ENCODE measurements at regions not wholly inside any gene's neighbourhood (a gene's known extent, or its start where the extent isn't known, plus 50 kb on each side); places are given as distances from the start of the nearest gene placed in this dataset.

DNA sequence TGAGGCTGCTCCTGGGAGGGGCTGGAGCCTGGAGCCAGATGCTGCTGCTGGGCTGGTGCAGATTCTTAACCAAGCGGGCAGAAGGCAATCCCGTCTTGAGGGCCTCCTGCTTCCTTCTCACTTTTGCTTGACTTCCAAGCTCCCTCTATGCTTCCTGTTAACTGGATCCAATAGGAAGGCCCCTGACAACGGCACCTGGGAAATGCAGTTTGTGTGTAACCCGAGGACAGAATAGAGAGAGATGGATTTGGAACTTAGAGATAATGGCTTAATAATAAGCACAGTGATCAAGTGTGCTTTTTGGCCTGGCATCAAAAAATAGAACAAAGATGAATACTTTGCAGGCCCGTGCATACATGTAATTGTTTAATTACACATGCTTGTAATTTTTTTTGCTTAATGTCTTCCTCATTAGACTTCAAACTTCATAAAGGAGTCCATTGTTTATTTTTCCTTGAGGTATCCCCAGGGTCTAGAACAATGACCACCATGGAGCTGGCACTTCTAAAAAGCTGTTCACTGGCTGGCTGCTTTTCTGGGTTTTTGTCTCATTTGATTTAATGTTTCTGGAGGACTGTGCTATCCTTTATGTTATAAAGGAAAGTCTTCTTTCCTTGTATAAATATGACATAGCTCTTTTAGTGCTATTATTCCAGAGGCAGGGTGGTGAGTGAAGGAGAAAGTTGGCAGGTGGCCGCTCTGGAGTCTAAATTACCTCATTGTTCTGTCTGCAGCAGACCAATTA, 63.3 kb upstream of the MITF start:
- ChIA-PET CTCF (interaction anchor here (1.1 to 2.4 kb wide), 4 partner anchors 7 to 555 kb away, joined by 3 to 8 read pairs (median 4); no protein-coding TSS in a partner anchor), POLR2A (interaction anchor here (0.6 kb wide), 1 partner anchor 349 kb away, joined by 3 read pairs; no protein-coding TSS in a partner anchor)
- no peak overlapping the region for H3K4me3 ChIP-seq (ENCODE audit: low read depth, low read length)
- H3K27me3 ChIP-seq (ENCODE audit: control insufficient read depth, insufficient read depth, low read length), result peaks cover 2% of the 10 kb centered on the region
- no peak for DNase-seq (ENCODE audit: low read depth)
- no peaks in the 10 kb centered on the region for H3K36me3 ChIP-seq (ENCODE audit: control insufficient read depth, insufficient read depth, low read length)
- TF ChIP-seq, protein P1, sequence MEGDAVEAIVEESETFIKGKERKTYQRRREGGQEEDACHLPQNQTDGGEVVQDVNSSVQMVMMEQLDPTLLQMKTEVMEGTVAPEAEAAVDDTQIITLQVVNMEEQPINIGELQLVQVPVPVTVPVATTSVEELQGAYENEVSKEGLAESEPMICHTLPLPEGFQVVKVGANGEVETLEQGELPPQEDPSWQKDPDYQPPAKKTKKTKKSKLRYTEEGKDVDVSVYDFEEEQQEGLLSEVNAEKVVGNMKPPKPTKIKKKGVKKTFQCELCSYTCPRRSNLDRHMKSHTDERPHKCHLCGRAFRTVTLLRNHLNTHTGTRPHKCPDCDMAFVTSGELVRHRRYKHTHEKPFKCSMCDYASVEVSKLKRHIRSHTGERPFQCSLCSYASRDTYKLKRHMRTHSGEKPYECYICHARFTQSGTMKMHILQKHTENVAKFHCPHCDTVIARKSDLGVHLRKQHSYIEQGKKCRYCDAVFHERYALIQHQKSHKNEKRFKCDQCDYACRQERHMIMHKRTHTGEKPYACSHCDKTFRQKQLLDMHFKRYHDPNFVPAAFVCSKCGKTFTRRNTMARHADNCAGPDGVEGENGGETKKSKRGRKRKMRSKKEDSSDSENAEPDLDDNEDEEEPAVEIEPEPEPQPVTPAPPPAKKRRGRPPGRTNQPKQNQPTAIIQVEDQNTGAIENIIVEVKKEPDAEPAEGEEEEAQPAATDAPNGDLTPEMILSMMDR (IDR thresholded peaks at IDR 0.05; ENCODE audit: insufficient read depth, low read depth, low read length), result no peak

DNA sequence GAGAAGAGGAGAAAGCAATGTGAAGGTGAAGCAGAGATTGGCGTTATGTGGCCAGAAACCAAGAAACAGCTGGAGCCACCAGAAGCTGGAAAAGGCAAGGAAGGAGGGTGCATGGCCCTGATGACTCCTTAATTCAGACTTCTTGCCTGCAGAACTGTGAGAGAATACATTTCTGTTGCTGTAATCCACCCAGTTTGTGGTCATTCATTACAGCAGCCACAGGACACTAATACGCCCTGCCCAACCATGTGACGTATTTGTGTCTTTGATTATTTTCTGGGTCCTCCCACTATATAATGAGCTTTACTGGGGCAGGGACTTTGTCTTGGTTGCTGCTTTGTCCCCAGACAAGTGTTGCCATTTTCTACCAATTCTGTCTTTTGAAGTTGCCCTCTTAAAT, 64.5 kb upstream of the MITF start:
- Histone ChIP-seq H3K36me3 (ENCODE audit: control insufficient read depth, insufficient read depth, low read length) (no peaks in the 10 kb centered on the region), H3K27me3 (ENCODE audit: control insufficient read depth, insufficient read depth, low read length) (0 out of 2 replicates have a peak, but pooled peaks cover 2% of the 10 kb centered on the region), H3K4me3 (ENCODE audit: low read depth, low read length) (no peak overlapping the region)
- ChIA-PET POLR2A (no interaction called here), CTCF (interaction anchor here (1.1 to 2.4 kb wide), 4 partner anchors 8 to 554 kb away, joined by 3 to 8 read pairs (median 4); no protein-coding TSS in a partner anchor)
- DNase-seq (ENCODE audit: low read depth), result no peak
- TF ChIP-seq, protein P1 (IDR thresholded peaks at IDR 0.05; ENCODE audit: insufficient read depth, low read depth, low read length), result no peak

DNA sequence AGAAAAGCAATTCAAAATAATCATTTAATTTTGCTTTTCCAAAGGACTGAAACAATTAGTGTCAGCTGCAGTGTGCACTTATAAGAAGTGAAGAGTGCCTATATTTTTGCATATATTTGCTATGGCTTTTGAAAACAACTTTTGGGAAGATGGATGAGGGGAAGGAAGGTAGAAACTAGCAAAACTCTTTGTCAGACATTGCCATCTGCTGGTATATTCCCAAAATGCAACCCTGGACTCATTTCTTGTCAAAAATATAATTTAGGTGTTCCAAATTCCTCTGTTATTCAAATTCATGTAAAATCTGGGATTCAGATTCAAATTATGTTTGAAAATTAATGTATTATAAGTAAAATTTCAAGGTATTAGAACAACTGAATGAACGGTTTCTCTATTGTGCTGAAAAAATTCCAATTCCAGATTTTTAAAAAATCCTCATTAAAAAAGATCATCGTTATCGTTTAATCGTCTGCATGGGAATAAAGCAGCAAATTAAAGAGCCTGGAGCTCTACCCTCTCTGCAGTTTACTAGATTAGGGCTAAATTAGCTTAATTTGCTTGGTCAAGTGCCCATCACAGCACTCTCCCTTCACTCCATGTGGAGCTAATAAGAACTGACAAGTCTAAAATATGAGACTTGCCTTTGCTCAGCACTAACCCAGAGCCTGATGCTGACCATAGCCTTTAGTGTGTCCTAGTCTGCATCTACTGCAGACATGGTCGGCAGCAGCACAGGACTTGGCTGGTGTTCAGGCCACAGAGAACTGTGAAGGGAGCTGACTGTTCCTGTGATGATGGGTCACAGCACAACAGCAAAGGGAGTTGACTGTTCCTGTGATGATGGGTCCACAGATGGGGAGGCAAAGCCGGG, 67.9 kb upstream of the MITF start:
- Histone ChIP-seq H3K27me3 (ENCODE audit: control insufficient read depth, insufficient read depth, low read length) (0 out of 2 replicates have a peak, but pooled peaks cover 2% of the 10 kb centered on the region), H3K36me3 (ENCODE audit: control insufficient read depth, insufficient read depth, low read length) (no peaks in the 10 kb centered on the region), H3K4me3 (ENCODE audit: low read depth, low read length) (no peak overlapping the region)
- ChIA-PET POLR2A (no interaction called here), CTCF (interaction anchor here (0.5 to 2.1 kb wide), 21 partner anchors 9 to 551 kb away, joined by 3 to 14 read pairs (median 3); no protein-coding TSS in a partner anchor)
- DNase-seq (ENCODE audit: low read depth), result no peak
- TF ChIP-seq, protein P1 (IDR thresholded peaks at IDR 0.05; ENCODE audit: insufficient read depth, low read depth, low read length), result peak; percentile 69

DNA sequence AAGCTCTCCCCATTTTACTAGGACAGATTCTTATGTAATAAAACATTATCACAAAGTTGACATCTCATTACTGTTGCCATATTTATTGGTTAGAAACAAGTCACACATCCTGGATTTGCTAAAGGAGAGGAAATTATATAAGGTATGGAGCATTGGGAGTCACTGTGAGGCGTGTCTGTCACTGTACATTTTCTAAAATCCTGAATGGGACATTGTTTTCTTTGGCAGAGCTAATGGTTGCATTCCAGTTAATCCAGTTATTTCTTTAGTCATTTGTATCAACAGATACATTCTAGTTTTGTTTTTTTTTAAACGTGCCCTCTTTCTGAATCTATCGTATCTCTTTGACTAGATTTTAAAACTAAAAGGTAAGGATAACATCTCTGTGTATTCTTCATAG, 70.2 kb upstream of the MITF start:
- Histone ChIP-seq H3K4me3 (ENCODE audit: low read depth, low read length) (no peak overlapping the region), H3K27me3 (ENCODE audit: control insufficient read depth, insufficient read depth, low read length) (0 out of 2 replicates have a peak, but pooled peaks cover 3% of the 10 kb centered on the region), H3K36me3 (ENCODE audit: control insufficient read depth, insufficient read depth, low read length) (no peaks in the 10 kb centered on the region)
- TF ChIP-seq, protein P1 (IDR thresholded peaks at IDR 0.05; ENCODE audit: insufficient read depth, low read depth, low read length), result no peak
- no peak for DNase-seq (ENCODE audit: low read depth)
- ChIA-PET POLR2A (no interaction called here), CTCF (interaction anchor here (0.7 to 1.6 kb wide), 3 partner anchors 506 to 548 kb away, joined by 3 to 7 read pairs (median 4); no protein-coding TSS in a partner anchor)
